H9 (cell line): ENCODE measurements at regions not wholly inside any gene's neighbourhood (a gene's known extent, or its start where the extent isn't known, plus 50 kb on each side); places are given as distances from the start of the nearest gene placed in this dataset.

Experiments
- DNase-seq: peaks from one replicate; pipeline ENCODE4 v3.0.0-alpha.2; 2017
- H2AFZ ChIP-seq: one replicate; pipeline ENCODE4 v1.6.1; 2013; ENCODE audit warnings: mild to moderate bottlenecking, low read length, control low read depth, moderate library complexity
- H2AK5ac ChIP-seq: 2 replicates; pipeline ENCODE4 v1.6.1; 2013; ENCODE audit warnings: low read length, control low read depth, mixed read lengths; ENCODE audit not compliant: insufficient read length
- H2BK120ac ChIP-seq: one replicate; pipeline ENCODE4 v1.6.1; 2013; ENCODE audit warnings: low read depth, mild to moderate bottlenecking, low read length, control low read depth, inconsistent platforms; ENCODE audit not compliant: poor library complexity, severe bottlenecking
- H2BK12ac ChIP-seq: 2 replicates; pipeline ENCODE4 v1.6.1; 2013; ENCODE audit warnings: low read length, control low read depth, mixed read lengths, low read depth; ENCODE audit not compliant: insufficient read length
- H2BK15ac ChIP-seq: 2 replicates; pipeline ENCODE4 v1.6.1; 2013; ENCODE audit warnings: low read depth, low read length, control low read depth
- H2BK20ac ChIP-seq: one replicate; pipeline ENCODE4 v1.6.1; 2013; ENCODE audit warnings: low read depth, mild to moderate bottlenecking, low read length, control low read depth, inconsistent platforms; ENCODE audit not compliant: poor library complexity, severe bottlenecking
- H2BK5ac ChIP-seq: 2 replicates; pipeline ENCODE4 v1.6.1; 2013; ENCODE audit warnings: low read length, control low read depth, mixed read lengths; ENCODE audit not compliant: insufficient read length
- H3K14ac ChIP-seq: 2 replicates; pipeline ENCODE4 v1.6.1; 2013; ENCODE audit warnings: low read length, control low read depth; ENCODE audit not compliant: insufficient read depth
- H3K18ac ChIP-seq: 2 replicates; pipeline ENCODE4 v1.6.1; 2013; ENCODE audit warnings: low read depth, mild to moderate bottlenecking, mixed read lengths, low read length, control low read depth; ENCODE audit not compliant: insufficient read length
- H3K23ac ChIP-seq: 2 replicates; pipeline ENCODE4 v1.6.1; 2013; ENCODE audit warnings: low read length, control low read depth, mixed read lengths, low read depth; ENCODE audit not compliant: insufficient read length
- H3K23me2 ChIP-seq: 2 replicates; pipeline ENCODE4 v1.6.1; 2013; ENCODE audit warnings: low read depth, mild to moderate bottlenecking, mixed read lengths, low read length, control low read depth; ENCODE audit not compliant: insufficient read length, poor library complexity, severe bottlenecking
- H3K27ac ChIP-seq: 2 replicates; pipeline ENCODE4 v1.5.1; 2013; ENCODE audit warnings: low read length, control low read depth, mixed read lengths, low read depth; ENCODE audit not compliant: insufficient read length
- H3K27me3 ChIP-seq: 2 replicates; pipeline ENCODE4 v1.6.1; 2013; ENCODE audit warnings: low read length, control low read depth, inconsistent platforms; ENCODE audit not compliant: insufficient read depth
- H3K4ac ChIP-seq: 2 replicates; pipeline ENCODE4 v1.6.1; 2013; ENCODE audit warnings: low read depth, mild to moderate bottlenecking, control low read depth, inconsistent platforms, low read length, moderate library complexity
- H3K4me1 ChIP-seq: 2 replicates; pipeline ENCODE4 v1.6.1; 2013; ENCODE audit warnings: low read length, control low read depth, inconsistent platforms; ENCODE audit not compliant: insufficient read depth
- H3K4me2 ChIP-seq: 2 replicates; pipeline ENCODE4 v1.6.1; 2013; ENCODE audit warnings: low read length, control low read depth, mixed read lengths; ENCODE audit not compliant: insufficient read length, insufficient read depth
- H3K56ac ChIP-seq: 2 replicates; pipeline ENCODE4 v1.6.1; 2013; ENCODE audit warnings: low read depth, mild to moderate bottlenecking, mixed read lengths, low read length, control low read depth; ENCODE audit not compliant: insufficient read length
- H3K79me1 ChIP-seq: 2 replicates; pipeline ENCODE4 v1.6.1; 2013; ENCODE audit warnings: low read depth, mild to moderate bottlenecking, moderate library complexity, low read length, control low read depth, inconsistent platforms; ENCODE audit not compliant: insufficient read depth, poor library complexity, severe bottlenecking
- H3K79me2 ChIP-seq: 2 replicates; pipeline ENCODE4 v1.6.1; 2013; ENCODE audit warnings: low read length, control low read depth, inconsistent platforms; ENCODE audit not compliant: insufficient read depth
- H3K9ac ChIP-seq: 2 replicates; pipeline ENCODE4 v1.6.1; 2013; ENCODE audit warnings: low read length, control low read depth, mixed read lengths; ENCODE audit not compliant: insufficient read length; ENCODE audit errors: extremely low read depth
- H3K9me3 ChIP-seq: one replicate; pipeline ENCODE4 v1.6.1; 2013; ENCODE audit warnings: low read depth, low read length, inconsistent platforms; ENCODE audit not compliant: control insufficient read depth
- H3T11ph ChIP-seq: one replicate; pipeline ENCODE4 v1.6.1; 2013; ENCODE audit warnings: mild to moderate bottlenecking, low read length, control low read depth, inconsistent platforms
- H4K20me1 ChIP-seq: one replicate; pipeline ENCODE4 v1.6.1; 2013; ENCODE audit not compliant: control insufficient read depth, insufficient read length, insufficient read depth
- H4K5ac ChIP-seq: 2 replicates; pipeline ENCODE4 v1.6.1; 2013; ENCODE audit warnings: low read depth, mild to moderate bottlenecking, mixed read lengths, low read length, control low read depth; ENCODE audit not compliant: insufficient read length
- H4K8ac ChIP-seq: replicated peaks from 2 replicates; pipeline ENCODE4 v1.6.1; 2013; ENCODE audit warnings: low read length, control low read depth, mixed read lengths, low read depth; ENCODE audit not compliant: insufficient read length
- H4K91ac ChIP-seq: 2 replicates; pipeline ENCODE4 v1.6.1; 2013; ENCODE audit warnings: low read depth, mild to moderate bottlenecking, moderate library complexity, mixed read lengths, low read length, control low read depth; ENCODE audit not compliant: insufficient read length
- H3K27ac Mint-ChIP-seq, 3 experiments: 2 replicates in 2 of 3; 3 replicates in 1 of 3; pipeline ENCODE4 v1.8.0; 2020 to 2021; ENCODE audit warnings: mixed read lengths in 3 of 3, mild to moderate bottlenecking in 1 of 3, moderate library complexity in 1 of 3
- H3K27me3 Mint-ChIP-seq: 2 replicates; pipeline ENCODE4 v1.8.0; 2021; ENCODE audit warnings: low read depth, mild to moderate bottlenecking, moderate library complexity, mixed read lengths
- H3K36me3 Mint-ChIP-seq, 3 experiments: 2 replicates in 2 of 3; 3 replicates in 1 of 3; pipeline ENCODE4 v1.8.0; 2020 to 2021; ENCODE audit warnings: low read depth in 3 of 3, mixed read lengths in 3 of 3; ENCODE audit not compliant: insufficient read depth in 1 of 3
- H3K4me1 Mint-ChIP-seq, 2 experiments: 2 replicates each; pipeline ENCODE4 v1.8.0; 2020; ENCODE audit warnings: mixed read lengths in 2 of 2
- H3K4me3 Mint-ChIP-seq, 2 experiments: 2 replicates in 1 of 2; 3 replicates in 1 of 2; pipeline ENCODE4 v1.8.0; 2020 to 2021; ENCODE audit warnings: mild to moderate bottlenecking in 2 of 2, mixed read lengths in 2 of 2, moderate library complexity in 1 of 2
- H3K9me3 Mint-ChIP-seq, 2 experiments: 2 replicates in 1 of 2; 3 replicates in 1 of 2; pipeline ENCODE4 v1.8.0; 2020; ENCODE audit warnings: mild to moderate bottlenecking in 2 of 2, mixed read lengths in 2 of 2, moderate library complexity in 1 of 2
- CTCF ChIP-seq: fragments of 200-600 bp; sonication (generic); conservative IDR thresholded peaks from 3 replicates; pipeline ENCODE4 v1.8.0; 2021; ENCODE audit warnings: antibody characterized with exemption, mild to moderate bottlenecking
- WGBS: extraction: QIAGEN DNeasy Blood & Tissue Kit; methylation state at CpG from one replicate; pipeline ENCODE4 v1.1.7; 2013; ENCODE audit warnings: missing lambda C conversion rate, low lambda C conversion rate, mixed read lengths; ENCODE audit not compliant: insufficient read length; ENCODE audit errors: extremely low coverage; 5-methylcytosine and 5-hydroxymethylcytosine counted together

GRCh38 chr14:27528328-27528727 is 930.5 kb upstream of the NOVA1 start:
- H3K27me3 ChIP-seq: no peaks in the 10 kb centered on the region
- H3K79me2 ChIP-seq: no peaks in the 10 kb centered on the region
- H4K20me1 ChIP-seq: no peaks in the 10 kb centered on the region
- no peak overlapping the region for H4K8ac ChIP-seq
- H3K79me1 ChIP-seq: no peaks in the 10 kb centered on the region
- H2BK20ac ChIP-seq: no peak overlapping the region
- H2BK12ac ChIP-seq: no peak overlapping the region
- DNase-seq: no peak
- H3K4me2 ChIP-seq: no peak overlapping the region
- no peaks in the 10 kb centered on the region for H3K27me3 Mint-ChIP-seq
- peaks cover 3 to 4% of the 10 kb centered on the region in 2 experiments; a peak in 2 of 4 replicates for H3K4me1 Mint-ChIP-seq
- no peaks in the 10 kb centered on the region for H3K4me1 ChIP-seq
- H3K27ac Mint-ChIP-seq: peak overlapping the region in 1 of 3 experiments; percentile 60; a peak in 1 of 7 replicates
- H3K36me3 Mint-ChIP-seq: peaks cover 0 to 7% (median 4%) of the 10 kb centered on the region in 3 experiments; a peak in 3 of 7 replicates
- WGBS: no CpG with 5 or more reads among the region's 1 CpG
- no peak overlapping the region for H4K91ac ChIP-seq
- no peak overlapping the region for H3K18ac ChIP-seq
- no peak overlapping the region for H3K27ac ChIP-seq
- no peaks in the 10 kb centered on the region for H3K23me2 ChIP-seq
- TF ChIP-seq CTCF: peak; percentile 67
- H2BK5ac ChIP-seq: no peak overlapping the region
- H3K4ac ChIP-seq: no peak overlapping the region
- no peak overlapping the region for H2BK120ac ChIP-seq
- H3K4me3 Mint-ChIP-seq: no peak overlapping the region
- H4K5ac ChIP-seq: no peak overlapping the region
- H2BK15ac ChIP-seq: no peak overlapping the region
- H2AK5ac ChIP-seq: no peak overlapping the region
- H3K23ac ChIP-seq: no peak overlapping the region
- H3K14ac ChIP-seq: no peak overlapping the region
- no peak overlapping the region for H3T11ph ChIP-seq
- H3K9me3 ChIP-seq: no peaks in the 10 kb centered on the region
- H3K9ac ChIP-seq: no peak overlapping the region
- no peak overlapping the region for H3K56ac ChIP-seq
- H2AFZ ChIP-seq: no peak overlapping the region
- H3K9me3 Mint-ChIP-seq: peaks cover 6 to 8% of the 10 kb centered on the region in 2 experiments
